ENCODE measurements at regions not wholly inside any gene's neighbourhood (a gene's known extent, or its start where the extent isn't known, plus 50 kb on each side); places are given as distances from the start of the nearest gene placed in this dataset.
"Not testable (repeated sequence)": the region's sequence is repeated elsewhere in the genome, so short reads cannot be mapped to it uniquely, and the experiment has no call there.

- DNase-seq, result no peak
Measured at GRCh38 chr21:21858502-21859334, 860.5 kb downstream of the NCAM2 start.

GRCh38 chr21:21860888-21861287, 862.7 kb downstream of the NCAM2 start:
- peak in 1 of 2 experiments; percentile 4 for DNase-seq

GRCh38 chr21:21864321-21864840, 866.2 kb downstream of the NCAM2 start:
- no peak for DNase-seq

GRCh38 chr21:21897275-21897883, 899.2 kb downstream of the NCAM2 start:
- DNase-seq, result no peak

DNA sequence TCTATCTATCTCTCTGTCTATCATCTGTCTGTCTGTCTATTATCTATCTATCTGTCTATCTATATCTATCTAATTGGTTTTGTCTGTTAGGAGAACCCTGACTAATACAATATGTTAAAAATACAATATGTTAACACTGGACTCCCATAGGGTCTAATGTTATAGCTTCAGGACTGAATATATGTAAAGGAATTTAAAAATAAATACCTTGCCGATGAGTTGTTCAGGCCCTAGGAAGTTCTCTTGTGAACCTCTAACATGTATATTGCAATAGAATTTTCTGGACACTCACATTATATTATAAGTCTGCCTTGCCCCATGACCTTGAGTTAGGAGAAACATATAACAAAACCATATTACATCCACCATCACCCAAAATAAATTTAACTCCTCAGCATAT, 900.6 kb downstream of the NCAM2 start:
- no peak for DNase-seq

DNA sequence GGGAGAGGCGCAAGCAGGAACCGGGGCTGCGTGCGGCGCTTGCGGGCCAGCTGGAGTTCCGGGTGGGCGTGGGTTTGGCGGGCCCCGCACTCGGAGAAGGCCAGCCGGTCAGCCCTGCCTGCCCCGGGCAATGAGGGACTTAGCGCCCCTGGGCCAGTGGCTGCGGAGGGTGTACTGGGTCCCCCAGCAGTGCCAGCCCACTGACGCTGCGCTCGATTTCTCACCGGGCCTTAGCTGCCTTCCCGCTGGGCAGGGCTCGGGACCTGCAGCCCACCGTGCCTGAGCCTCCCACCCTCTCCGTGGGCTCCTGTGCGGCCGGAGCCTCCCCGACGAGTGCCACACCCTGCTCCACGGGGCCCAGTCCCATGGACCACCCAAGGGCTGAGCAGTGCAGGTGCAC, 904.2 kb downstream of the NCAM2 start:
- DNase-seq, result not testable (repeated sequence)

GRCh38 chr21:21907271-21907670, 909.1 kb downstream of the NCAM2 start:
- no peak for DNase-seq

DNA sequence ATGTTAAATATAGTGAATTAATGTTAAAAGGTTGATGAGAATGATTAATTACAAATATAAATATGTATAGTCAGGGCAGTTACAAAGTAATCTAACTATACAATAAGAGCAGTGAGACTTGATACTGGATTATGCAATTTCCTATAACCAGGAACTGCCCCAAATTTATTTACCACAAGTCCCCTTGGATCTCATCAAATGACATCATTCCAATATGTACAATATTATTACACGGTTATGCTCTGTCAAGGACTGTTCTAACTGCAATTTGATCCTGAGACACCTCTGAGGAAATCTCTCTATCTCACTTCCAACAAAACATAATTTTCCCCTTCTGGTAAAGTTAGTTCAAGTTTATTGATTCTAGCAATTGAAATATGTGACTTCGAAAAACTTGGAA, 917.6 kb downstream of the NCAM2 start:
- no peak for DNase-seq

GRCh38 chr21:21921410-21922232, 923.4 kb downstream of the NCAM2 start:
- DNase-seq, result no peak

GRCh38 chr21:21929226-21929625, 931.0 kb downstream of the NCAM2 start:
- no peak for DNase-seq

GRCh38 chr21:21929789-21930188, 931.6 kb downstream of the NCAM2 start:
- no peak for DNase-seq

DNA sequence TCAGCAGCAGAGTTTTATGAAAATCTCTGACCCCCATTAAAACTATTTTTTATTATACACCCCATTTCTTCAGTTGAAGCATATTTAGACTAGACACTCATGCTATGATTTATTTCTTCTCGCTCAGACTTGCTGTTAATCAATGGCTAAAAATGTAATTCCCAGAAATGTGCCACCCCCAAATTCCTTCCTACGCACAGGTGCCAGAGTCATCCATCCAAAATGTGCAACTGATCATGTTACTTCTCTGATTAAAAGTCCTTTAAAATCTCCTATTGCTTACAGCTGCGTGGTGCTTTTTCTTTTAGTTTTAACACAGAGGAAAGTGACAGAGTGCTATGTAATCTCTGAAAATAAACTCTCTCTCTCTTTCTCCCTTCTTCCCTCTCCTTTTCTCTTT, 954.4 kb downstream of the NCAM2 start:
- DNase-seq, result no peak

DNA sequence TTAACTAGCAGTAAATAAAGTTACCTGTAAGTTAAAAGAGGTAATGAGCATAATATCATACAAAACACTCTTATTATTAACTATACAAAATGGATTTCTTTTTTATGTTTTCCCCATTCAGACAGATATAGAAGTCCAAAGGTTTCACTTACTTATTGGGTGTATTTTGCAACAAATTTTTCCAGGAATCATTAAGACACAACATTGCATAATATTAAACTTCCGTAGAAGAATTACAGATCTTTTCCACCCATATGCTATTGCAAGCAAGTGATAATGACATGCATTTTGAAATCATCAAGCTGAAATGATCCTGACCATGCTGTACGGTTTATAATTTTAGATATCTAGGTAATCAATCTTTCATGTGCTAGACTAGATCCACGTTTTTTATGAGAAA, 957.0 kb downstream of the NCAM2 start:
- no peak for DNase-seq

DNA sequence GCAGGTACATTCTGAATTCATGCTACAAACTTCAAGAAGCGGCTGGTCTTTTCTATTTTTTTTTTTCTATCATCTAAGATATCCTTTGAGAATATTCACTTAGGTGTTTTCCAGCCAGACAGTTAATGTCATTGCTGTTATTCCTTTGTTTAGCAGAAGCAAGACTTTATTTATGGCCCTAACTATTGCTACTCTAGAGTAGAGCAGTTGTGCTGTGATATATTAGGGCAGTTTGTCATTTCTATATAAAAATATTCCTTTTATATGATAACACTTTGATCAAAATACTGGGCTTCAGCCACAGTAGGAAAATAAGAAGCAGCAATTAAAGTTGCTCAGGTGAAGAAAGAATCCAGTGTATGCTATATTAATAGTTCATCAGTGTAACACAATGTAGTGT, 959.3 kb downstream of the NCAM2 start:
- no peak for DNase-seq

GRCh38 chr21:21963911-21964310, 965.7 kb downstream of the NCAM2 start:
- DNase-seq, result no peak

DNA sequence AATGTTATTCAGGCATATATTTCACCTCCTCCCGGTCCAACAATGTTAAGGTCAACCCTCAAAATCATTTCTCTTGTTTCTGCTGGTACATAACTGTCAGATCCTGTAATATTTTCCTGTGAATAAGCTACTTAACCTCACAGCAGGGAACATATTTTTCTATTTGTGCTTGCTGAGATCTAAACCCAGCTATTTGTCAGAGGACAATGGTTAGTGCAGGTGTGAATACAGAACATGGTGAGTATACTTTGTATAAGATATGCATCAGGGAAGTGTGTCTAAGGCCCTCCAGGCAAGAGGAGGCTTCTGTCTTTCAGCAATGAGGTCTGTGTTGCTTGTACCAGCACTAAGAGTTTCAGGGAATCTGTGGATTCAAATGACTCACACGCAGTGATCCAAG, 970.6 kb downstream of the NCAM2 start:
- DNase-seq, result no peak

DNA sequence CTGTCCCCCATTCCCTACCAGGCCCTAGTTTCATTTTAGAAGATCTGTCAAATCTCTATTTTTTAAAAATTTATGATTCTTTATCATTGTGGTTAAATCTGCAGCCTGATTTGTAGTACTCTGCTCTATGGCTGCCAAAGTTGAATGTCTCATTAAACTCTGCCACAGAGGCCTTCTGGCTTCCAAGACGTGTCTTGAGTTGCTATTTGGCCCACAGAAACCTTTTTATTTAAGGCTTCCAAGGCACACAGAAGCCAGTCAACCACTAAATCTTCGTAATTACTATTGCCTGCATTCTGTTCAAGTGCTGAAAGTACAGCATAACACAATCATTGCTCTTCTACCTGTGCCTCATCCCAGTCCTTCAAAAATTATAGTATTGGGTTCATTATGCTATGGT, 971.0 kb downstream of the NCAM2 start:
- DNase-seq, result no peak

DNA sequence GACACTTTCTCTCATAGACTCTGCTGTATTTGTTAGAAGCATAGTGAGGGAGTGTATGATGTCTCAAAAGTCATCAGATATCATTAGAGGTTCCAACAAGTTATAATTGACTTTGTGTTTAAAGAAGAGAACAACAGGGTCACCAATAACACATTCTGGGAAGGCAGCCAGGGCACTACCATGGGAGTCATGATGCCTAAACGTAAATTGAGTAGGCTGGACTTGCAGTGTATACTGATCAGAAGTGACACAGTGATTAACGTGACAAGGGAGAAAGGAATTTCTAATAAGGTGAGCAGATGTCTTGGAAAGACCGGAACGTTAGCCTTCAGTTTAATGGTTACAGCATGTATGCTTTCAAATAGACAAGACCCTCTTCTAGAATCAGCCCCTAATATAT, 973.2 kb downstream of the NCAM2 start:
- no peak for DNase-seq

GRCh38 chr21:21973806-21974205, 975.6 kb downstream of the NCAM2 start:
- DNase-seq, result no peak

GRCh38 chr21:21996891-21997290, 998.7 kb downstream of the NCAM2 start:
- DNase-seq, result no peak

DNA sequence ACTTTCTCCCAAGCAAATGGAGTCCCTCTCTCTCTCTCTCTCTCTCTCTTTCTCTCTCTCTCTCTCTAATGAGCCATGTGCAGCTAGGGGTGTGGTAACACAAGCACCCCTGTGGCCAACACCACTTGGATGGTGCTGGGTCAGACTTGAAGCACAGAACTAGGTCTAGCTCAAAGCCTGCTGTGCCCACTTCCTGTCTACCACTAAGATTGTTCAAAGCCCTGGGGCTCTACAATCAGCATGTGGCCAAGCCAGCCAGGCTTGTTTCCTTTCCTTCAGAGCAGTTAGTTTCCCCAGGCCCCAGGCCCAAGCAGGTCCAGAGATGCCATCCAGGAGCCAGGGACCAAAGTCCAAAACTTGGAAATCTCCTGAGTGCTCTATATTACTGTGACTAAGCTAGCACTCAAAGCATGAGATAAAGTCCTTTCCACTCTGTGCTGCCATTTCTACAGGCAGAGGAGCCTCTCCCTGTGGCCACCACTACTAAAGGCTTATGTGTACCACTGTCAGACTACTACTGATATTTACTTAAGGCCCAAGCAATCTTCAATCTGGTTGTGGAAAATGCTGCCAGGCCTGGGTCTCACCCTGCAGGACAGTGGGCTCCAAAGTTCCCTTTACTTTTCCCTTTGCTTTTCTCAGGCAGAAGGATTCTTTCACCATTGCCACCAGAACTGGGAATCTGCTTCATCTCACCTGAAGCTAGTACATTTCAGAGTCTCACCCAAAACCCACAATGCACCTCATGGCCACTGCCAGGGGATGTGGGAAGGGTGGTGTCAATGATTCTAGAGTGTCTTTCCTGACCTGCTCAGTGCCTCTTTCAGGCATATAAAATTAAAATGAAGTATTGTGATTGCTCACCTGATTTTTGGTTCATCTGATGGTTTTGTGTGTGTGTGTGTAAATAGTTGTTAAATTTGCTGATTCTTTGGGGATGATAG, 999.5 kb downstream of the NCAM2 start:
- peak in 1 of 2 experiments; percentile 26 for DNase-seq

GRCh38 chr21:22019766-22020165, 1021.6 kb downstream of the NCAM2 start:
- no peak for DNase-seq
